HS-27A (cell line): ENCODE measurements at regions not wholly inside any gene's neighbourhood (a gene's known extent, or its start where the extent isn't known, plus 50 kb on each side); places are given as distances from the start of the nearest gene placed in this dataset.
A peak's percentile ranks its signal among the peaks of the same experiment; 100 is the strongest.

ENCODE experiments used
- DNase-seq: peaks from one replicate; pipeline ENCODE4 v3.0.0-alpha.2; 2012; ENCODE audit warnings: low read depth, missing footprints

DNA sequence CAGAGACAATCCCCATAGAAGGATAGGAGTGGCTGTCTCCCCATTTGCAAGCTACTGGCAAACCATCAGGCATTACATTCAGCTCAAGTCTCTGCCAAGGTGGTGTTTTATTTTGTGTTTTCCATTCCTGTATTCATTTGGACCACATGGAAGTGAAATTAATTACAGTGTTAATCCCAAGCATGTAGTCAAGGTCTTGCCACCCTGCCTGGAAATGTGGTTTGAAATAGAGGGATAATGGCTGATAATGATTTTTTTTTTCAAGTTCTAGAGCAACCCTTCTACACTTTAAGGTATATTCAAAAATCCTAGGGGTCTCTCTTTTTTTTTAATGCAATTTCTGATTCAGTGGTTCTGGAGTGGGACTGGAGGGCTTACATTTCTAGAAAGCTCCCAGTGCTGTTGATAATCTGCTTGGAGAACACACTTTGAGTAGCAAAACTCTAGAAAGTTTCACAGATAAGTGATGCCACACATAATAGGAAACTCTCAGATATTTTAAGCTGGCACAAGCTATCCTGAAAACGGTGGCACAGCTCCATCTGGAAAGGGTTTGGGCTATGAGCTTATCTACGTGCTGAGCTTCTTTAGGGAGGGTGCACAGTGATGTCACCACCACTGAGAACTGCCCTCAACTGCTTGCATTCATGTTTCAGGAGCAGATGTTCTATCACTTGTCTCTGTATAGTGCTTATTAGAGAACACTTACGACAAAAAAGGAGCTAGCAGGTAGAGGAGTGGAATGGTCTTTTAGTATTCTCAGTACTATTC lies 140.1 kb upstream of the IL12A start:
- no peak for DNase-seq

DNA sequence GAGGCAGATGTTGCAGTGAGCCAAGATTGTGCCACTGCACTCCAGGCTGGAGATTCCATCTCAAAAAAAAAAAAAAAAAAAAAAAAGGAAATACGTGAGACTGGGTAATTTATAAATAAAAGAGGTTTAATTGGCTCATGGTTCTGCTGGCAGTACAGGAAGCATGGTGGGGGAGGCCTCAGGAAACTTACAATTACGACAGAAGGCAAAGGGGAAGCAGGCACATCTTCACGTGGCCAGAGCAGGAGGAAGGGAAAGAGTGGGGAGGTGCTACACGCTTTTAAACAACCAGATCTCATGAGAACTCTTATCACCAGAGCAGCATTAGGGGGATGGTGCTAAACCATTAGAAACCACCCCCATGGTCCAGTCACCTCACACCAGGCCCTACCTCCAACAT lies 138.2 kb upstream of the IL12A start:
- DNase-seq: no peak

DNA sequence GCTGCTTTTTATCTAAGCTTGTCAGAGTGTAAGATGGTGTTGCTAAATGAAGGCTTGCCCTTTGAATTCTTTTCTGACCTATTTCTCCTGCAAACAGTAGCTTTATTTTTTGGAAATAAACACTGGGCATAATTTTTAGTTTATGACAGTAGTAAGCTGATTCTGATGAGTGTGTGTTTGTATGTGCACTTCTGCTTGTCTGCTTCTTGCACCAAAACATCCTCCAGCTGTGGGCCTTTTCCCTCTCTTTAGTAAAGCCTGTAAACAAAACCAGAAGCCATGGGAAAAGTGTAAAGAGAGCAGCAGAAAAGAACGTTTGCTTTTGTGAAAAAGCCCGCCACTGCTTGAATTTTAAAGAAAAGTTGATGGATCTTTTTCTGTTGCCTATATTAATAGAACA lies 136.4 kb upstream of the IL12A start:
- DNase-seq: no peak

DNA sequence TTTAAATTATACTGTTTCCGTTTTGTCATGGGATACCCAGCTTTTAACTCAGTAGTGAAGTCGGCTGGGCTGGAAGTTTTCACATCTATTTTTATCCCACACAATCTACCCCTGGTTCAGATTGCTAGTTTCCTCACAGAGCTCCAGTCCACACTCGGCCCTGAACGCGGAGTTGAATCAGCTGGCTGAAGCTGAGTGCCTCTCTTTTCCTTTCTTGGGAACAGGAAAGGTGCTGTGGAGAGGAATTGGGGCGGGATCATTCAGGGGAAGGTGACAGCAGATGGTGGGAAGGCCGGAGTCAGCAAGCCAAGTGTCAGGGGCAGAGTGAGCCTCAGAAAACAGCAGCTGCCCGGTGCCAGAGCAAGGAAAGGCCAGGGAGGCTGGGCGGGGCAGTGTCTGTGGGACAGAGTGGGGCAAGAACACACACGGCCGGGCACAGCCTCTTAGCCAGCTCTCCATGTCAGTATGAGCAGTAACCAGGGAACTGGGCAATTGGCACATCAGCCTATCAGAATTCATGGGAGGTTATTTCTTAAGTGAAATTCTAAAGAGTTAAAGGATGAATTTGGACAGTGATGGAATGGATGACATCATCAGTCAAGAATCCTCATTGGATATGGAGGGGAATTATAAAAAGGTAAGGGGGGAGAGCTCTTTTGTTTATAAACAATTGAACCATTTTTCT lies 135.7 kb upstream of the IL12A start:
- no peak for DNase-seq

DNA sequence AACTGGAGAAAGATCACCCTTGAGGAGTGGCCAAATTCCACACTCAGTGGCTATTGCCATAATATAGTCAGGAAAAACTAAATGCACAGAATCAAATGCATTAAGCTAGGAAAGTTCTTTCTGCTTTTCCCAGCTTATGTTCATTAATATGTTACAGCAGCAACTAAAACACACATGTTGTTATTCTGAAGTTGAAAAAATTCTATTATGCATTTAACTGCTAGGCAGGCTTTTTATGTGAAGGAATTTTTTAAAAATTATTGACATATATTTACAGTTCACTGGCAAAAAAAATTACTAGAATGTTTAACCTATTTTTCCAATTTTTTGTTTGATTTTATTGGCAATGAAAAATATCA lies 135.2 kb upstream of the IL12A start:
- no peak for DNase-seq

DNA sequence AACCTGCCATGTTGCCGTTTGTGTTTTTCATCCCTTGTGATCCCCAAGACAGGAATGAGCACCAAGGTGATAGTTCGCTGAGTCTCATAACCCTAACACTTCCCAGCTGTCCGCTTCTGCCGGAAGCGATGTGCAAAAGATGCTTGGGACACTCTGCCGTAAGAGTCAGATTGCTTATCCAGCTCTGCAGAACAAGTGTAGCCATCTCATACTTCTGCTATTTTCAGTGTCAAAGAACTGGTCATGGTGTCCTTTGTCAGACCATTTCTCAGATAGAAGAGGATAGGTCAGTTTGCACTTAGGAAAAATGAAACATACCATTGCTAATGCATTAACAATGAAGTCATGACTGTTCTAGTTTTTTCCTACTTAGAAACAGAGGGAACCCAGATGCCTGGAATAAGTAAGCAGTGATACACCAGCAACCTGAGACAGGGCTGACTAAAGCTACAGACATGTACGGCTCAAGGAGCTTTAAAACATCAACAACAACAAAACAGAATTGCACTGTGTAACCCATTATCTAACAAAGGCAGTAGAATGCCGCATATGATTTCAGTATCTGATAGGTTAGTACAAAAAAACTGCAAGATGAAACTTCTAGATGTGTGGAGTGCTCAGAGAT lies 134.0 kb upstream of the IL12A start:
- peak; percentile 92 for DNase-seq

DNA sequence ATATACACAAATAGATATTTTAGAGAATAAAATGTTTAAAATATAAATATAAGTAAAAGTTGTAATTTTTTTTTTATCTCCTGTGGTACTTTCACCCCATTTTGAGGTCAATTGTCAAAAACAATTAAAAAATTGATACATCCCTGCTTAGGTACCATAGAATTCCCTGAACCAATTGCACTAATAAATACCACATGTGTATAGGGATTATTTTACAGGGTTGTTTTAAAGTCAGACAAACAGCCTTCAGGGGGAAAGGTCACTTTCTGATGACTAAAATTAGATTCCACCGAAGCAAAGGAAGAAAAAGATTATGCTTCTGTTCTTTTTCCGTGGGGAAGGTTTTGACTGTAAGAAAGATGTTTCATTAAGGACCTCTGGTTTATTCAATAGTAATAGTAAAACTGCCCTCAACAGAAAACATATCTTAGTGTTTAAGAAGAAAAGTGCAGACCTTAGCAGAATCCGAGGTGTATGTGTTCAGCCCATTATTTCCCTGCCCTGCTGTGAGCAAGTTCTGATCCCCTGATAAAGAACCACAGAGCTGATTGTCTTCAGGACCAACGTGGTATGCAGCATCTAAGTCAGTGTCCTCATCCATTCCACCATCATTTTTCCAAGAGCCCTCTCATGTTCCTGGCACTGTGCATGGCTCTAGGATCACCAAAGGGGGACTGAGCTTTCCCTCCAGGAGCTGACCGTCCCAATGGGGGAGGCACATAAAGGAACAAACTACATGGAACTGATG lies 132.9 kb upstream of the IL12A start:
- no peak for DNase-seq

DNA sequence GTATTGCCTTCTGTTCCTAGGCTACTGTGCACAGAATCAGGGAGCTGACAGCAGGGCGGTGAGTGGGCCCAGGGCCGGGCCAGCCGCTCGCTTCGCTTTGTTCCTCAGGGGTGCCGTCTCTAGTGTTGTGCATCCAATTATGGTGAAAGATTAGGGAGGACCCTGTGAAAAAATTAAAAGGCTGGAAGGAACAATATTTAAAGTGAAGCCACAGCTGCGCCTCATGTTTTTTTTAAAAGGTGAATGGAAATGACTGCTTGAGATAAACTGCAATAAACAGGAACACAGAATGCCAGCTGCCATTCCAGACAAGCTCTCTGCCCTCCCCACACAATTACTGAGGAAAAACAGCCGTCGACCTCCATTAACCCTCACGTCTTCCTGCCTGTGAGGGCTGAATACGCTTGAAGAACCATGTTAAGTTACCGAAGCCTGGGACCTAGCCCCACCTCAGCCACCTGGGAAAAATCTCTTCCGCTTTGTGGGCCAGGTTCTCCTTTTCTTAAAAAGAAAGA lies 132.0 kb upstream of the IL12A start:
- no peak for DNase-seq

DNA sequence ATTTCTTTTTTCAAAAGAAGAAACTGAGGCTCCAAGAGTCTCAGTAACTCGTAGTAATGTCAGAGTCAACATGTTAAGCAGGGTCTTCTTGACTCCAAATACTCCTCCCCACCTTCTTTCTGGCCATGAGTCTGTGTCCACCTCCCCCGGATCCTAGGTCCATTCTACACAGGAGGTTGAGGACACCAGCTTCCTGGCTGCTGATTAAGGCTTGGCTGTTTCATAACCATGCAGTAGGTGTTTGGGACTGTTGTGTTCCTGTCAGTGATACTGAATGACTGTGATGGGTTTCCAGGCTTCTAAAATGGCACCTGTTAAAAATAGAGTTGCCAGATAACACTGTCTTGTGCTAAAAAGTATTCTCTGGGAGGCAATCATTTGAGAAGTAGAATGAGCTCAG lies 130.8 kb upstream of the IL12A start:
- no peak for DNase-seq

DNA sequence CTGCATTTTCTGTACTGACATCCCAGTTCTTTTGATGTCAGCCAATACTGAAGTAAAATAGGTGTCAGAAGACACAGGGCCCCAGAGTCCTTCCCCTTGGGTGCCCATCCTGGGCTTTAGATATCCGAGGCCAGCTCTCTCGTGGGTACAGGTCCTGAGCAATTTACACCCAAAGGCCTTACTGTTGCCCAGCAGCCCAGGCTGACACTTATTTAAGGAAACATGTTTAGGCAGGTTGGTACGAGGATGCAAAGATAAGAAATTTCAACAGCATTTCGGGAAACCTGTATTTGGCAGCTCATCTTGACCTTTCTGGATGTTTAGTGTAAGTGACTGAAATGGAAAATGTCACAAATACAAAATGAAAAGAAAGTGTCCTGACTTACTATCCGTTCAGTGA lies 130.0 kb upstream of the IL12A start:
- no peak for DNase-seq

DNA sequence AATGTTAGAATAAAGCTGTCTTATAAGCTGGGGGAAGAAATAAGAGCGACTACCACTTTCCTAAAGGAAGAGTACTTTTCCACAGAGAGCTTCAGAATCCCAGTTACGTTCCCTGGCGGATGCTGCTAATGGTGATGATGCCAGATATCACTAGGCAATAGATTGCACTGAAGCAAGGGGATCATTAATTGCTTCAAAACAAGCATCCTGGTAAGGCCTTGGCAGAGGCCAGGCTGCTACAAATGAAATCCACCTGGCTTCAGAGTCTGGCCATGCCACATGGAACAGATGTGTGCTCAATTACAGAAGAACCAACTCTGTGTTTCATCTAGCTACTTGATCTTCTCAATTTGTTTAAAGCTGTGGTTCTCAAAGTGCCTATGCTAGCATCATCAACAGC lies 129.2 kb upstream of the IL12A start:
- DNase-seq: no peak

DNA sequence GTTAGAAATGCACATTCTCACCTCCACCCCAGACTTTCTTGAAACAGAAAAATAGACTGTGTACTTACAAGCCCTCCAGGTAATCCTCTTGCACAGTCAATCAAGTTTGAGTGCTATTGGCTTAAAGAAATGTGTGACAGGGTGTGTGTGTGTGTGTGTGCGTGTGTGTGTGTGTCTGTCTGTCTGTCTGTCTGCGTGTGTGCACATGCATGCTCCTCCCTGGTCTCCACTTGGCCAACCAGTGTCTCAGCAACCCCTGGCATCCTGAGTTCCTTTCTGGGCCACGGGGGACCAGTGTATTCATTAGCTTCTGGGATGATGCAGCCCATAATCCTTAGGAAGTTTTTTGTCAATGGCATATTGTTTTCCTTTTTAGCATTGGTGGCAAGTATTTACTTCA lies 128.8 kb upstream of the IL12A start:
- DNase-seq: no peak

DNA sequence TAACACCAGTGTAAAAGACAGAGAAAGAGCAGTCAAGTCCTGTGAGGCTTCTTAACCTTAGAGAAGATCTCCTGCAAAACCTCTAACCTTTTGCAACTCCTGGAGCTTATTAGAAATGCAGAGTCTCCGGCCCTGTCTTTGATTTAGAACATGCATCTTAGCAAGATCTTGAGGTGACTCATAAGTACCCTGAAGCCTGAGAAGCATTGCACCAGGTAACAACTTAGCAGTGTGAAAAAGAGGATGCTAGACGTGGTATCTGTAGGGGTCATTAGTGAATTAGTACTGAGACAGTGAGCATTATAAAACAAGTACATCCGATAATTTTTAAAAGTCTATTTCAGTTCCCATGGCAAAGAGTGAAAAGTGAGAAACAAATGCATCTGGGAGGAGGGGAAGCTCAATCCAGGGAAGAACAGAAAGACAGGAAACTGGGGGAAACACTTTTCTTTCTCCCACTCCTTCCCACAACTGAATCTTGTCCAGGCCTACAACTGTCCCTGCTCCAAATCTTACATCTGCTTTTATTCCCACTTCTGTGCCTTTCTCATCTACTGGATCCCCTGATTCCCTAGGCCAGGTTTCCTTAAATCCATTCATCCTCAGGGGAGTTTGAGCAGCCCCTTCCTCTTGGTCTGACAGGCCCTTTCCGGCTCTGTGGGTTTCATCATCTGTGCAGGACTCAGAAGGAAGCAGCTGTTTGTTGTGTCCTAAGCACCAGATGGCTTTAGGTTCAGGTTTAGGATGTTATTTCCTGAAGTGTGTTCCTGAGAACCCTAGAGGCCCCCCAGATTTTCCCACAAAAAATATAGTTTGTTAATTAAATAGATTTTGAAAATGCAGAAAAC lies 128.1 kb upstream of the IL12A start:
- no peak for DNase-seq

DNA sequence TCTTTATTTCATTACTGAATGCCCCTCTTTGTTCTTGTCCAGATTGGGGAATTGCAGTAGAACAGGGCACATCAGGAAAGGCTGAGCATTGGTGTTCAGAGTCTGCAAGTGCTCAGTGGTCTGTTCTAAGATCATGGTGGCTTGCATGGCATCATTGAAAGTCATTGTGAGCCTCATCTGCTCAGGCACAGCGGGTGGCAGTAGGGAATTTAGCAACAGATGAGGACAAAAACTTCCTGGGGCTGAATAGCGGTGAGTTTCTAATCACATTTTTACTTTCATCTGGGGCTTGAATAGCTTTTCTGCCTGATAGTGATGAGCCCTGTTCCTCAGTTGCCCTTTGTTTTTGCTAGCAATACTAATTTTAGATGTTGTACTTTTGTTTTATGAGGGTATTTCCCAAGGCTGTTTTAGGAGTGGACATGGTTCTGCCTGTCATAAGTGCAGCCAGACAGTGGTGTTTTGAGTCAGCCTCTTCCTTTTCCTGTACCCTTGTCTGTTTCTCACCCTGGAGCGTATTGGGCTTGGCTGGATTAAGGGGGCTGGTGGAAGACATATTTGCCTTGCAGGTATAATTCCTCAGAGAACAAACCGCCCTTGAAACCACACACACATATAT lies 127.2 kb upstream of the IL12A start:
- no peak for DNase-seq

DNA sequence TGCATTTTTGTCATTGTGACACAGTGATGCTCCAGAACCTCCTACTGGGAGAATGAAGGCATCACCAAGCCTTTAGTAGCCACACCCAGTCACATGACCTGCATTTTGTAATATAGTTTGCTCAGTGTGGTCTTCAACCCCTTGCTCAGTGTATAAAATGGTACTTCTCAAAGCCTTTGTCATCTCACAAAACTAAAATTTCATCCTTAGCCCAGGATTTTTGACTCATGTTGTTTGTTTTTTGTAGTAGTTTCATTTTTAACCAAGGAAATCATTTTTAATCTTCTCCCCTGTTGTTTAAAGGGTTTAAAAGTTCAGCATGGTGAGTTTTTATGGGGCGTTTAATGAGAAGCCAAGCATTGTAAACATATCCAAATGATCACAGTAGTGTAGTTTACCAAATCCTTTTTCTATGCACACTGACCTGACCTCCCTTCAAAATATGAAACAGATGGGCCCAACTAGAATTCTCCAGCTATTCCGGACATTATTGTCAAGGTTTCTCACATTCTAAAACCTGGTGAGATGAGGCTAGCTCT lies 123.5 kb upstream of the IL12A start:
- DNase-seq: no peak

DNA sequence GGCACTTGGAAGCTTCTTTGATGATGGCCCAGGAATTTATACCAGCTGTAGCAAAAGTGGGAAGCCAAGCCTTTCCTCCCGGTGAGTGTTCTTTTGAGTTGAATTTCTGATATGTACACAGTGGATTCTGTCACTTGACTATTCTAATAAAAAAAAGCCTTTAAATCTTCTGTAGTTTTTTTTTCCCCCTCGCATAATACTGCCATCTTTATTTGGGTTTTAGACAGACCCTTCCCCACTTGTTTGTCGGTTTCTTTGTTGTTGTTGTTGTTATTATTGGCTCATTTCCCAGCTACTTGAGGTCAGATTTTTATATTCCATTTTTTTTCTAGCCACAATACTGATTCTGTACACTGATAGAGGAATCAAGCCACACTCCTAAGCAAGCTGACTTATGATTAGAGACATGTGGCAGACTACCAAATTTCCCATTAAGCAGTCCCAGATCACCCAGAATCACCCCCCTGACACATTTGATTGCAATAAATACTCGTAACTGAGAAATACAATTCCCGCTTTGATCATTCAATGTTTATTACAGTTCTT lies 122.4 kb upstream of the IL12A start:
- DNase-seq: no peak

DNA sequence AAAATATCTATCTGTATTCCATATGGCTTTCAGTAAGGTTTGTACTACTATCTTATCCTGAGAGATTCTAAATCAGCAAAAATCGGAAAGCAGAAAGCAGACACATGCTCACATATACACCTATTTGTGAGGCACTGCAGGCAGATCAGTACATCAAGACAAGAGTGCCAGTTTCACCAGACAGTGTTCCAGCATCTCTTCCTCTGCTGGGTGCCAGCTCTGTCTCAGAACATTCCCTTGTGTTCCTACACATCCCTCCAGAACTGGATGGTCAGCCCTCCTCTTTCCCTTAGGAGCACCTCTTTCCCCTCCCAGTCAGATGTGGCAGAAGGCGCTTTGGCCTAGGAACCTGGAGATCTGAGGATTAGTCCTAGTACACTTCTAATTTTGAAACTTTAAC lies 121.3 kb upstream of the IL12A start:
- no peak for DNase-seq

DNA sequence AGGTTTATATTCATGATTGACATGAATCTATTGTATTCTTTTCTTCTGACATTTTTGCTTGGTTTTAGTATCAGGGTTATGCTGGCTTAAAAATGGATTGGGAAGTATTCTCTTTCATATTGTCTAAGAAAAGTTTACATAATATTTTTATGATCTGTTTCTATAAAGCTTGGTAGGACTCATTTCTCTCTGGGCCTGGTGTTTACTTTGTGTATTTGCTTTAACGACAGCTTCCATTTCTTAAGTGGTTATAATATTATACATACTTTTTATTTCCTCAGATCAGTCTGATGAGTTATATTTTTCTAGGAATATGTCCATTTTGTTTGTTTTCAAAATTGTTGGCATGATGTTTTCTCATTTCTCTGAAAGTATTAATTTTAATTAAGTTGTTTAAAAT lies 117.9 kb upstream of the IL12A start:
- DNase-seq: no peak

DNA sequence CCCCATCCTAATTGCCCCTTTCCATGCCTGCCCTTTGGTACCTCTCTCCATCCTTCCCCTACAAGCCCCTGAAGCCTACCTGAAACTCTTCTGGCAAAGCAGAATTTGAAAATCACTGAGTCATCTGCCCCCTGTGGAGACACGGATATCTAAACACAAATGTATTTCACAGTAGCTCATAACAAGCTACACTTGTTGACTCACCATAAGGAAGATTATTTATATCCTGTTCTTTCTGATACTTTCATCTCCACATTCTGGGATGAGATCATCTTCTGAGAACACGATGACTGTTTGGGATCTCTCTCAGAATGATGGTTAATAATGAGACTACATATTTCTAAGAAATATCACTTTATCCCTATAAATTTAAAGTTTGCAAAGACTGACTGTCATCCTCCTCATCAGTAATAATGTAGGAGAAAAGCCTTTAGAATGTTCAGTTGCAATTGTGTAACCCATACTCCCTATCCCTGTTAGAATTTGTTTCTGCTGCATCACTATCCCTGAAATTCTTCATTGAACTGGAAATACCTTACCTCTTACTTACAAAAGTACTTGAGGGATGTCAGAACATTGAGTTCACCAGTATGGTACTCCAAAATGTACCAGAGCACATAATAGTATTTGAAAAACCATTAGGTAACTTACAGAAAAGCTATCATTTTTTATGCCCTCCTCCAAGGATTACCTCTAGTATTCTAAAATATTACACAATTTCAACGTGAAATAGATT lies 116.1 kb upstream of the IL12A start:
- DNase-seq: peak; percentile 59

DNA sequence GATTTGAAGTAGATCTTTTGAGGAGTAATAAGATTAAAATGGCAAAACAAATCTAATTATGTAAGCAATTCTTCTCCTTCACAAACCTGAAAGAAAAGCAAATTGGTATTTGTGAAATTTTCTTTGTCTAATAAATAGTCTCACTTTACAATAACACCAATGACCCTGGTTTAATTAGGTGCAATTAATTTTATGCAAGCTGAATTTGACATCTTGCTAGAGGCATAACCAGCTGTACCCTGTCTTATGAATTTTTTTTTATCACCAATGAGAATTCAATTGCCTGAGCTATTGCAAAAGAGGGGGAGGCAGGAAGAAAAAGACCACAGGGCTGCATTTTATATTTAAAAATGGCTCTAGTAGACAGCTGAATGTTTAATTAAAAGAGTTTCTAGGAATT lies 113.5 kb upstream of the IL12A start:
- no peak for DNase-seq
